Colonic mucosa (tissue), 4 donors: ENCODE measurements at regions not wholly inside any gene's neighbourhood (a gene's known extent, or its start where the extent isn't known, plus 50 kb on each side); places are given as distances from the start of the nearest gene placed in this dataset.

Experiments
- DNase-seq: peaks from one replicate; pipeline ENCODE4 v3.0.0-alpha.2; 2020
- H3K27ac ChIP-seq: fragments of 200-600 bp; one replicate; pipeline ENCODE4 v1.8.0; 2021
- H3K27me3 ChIP-seq: fragments of 200-600 bp; one replicate; pipeline ENCODE4 v1.8.0; 2021
- H3K36me3 ChIP-seq: fragments of 200-600 bp; one replicate; pipeline ENCODE4 v1.8.0; 2021
- H3K4me1 ChIP-seq: fragments of 200-600 bp; one replicate; pipeline ENCODE4 v1.8.0; 2021; ENCODE audit warnings: mild to moderate bottlenecking
- H3K4me3 ChIP-seq: fragments of 200-600 bp; one replicate; pipeline ENCODE4 v1.8.0; 2021
- H3K9ac ChIP-seq, 2 donors: one replicate each; pipeline ENCODE4 v1.7.0; 2013; ENCODE audit warnings: control low read depth in 2 of 2, low read depth in 2 of 2, low read length in 2 of 2
- H3K9me3 ChIP-seq: fragments of 200-600 bp; one replicate; pipeline ENCODE4 v1.8.0; 2021
- CTCF ChIP-seq: fragments of 200-600 bp; IDR thresholded peaks from one replicate; pipeline ENCODE4 v1.8.0; 2022; ENCODE audit warnings: antibody characterized with exemption, mild to moderate bottlenecking
- intact Hi-C: fragments of 100-400 bp; cut with DNase I; formaldehyde crosslinking; loops from one replicate; pipeline ENCODE4 v1.14.1; 2022
- donor health status: healthy.
- donor health status: DM: no; HTN: no; CAD: no.
- donor health status: DM: no; HTN: no; CAD: no.

GRCh38 chr1:8202182-8202905, 115.6 kb upstream of the SLC45A1 start:
- peak; percentile 64 for DNase-seq
- no peaks in the 10 kb centered on the region for H3K9me3 ChIP-seq
- TF ChIP-seq CTCF = no peak
- no peaks in the 10 kb centered on the region for H3K36me3 ChIP-seq
- no peaks in the 10 kb centered on the region for H3K4me1 ChIP-seq
- H3K9ac ChIP-seq = no peak overlapping the region
- intact Hi-C loops = no loop called here
- H3K27ac ChIP-seq = no peak overlapping the region
- no peak overlapping the region for H3K4me3 ChIP-seq
- H3K27me3 ChIP-seq = no peaks in the 10 kb centered on the region

GRCh38 chr1:8201331-8201861, 116.5 kb upstream of the SLC45A1 start:
- Histone ChIP-seq H3K9ac (no peak overlapping the region), H3K36me3 (no peaks in the 10 kb centered on the region), H3K27me3 (no peaks in the 10 kb centered on the region), H3K4me3 (no peak overlapping the region), H3K4me1 (no peaks in the 10 kb centered on the region), H3K27ac (no peak overlapping the region), H3K9me3 (no peaks in the 10 kb centered on the region)
- intact Hi-C loops = no loop called here
- no peak for DNase-seq
- TF ChIP-seq CTCF = no peak

GRCh38 chr1:8200317-8201115, 117.4 kb upstream of the SLC45A1 start:
- H3K4me1 ChIP-seq = no peaks in the 10 kb centered on the region
- no peak overlapping the region for H3K4me3 ChIP-seq
- no peak for TF ChIP-seq CTCF
- H3K27ac ChIP-seq = no peak overlapping the region
- no peaks in the 10 kb centered on the region for H3K36me3 ChIP-seq
- no peaks in the 10 kb centered on the region for H3K9me3 ChIP-seq
- no peak overlapping the region for H3K9ac ChIP-seq
- H3K27me3 ChIP-seq = no peaks in the 10 kb centered on the region
- DNase-seq = no peak
- intact Hi-C loops = no loop called here

GRCh38 chr1:8198522-8198921, 119.4 kb upstream of the SLC45A1 start:
- intact Hi-C loops = no loop called here
- no peak overlapping the region for H3K27ac ChIP-seq

More at GRCh38 chr1:8198522-8198921, 119.4 kb upstream of the SLC45A1 start:
- Histone ChIP-seq H3K4me1 (no peaks in the 10 kb centered on the region), H3K36me3 (no peaks in the 10 kb centered on the region), H3K9ac (no peak overlapping the region), H3K27me3 (no peaks in the 10 kb centered on the region), H3K4me3 (no peak overlapping the region), H3K9me3 (no peaks in the 10 kb centered on the region)
- DNase-seq = no peak
- TF ChIP-seq CTCF = no peak
